ENCODE measurements at regions not wholly inside any gene's neighbourhood (a gene's known extent, or its start where the extent isn't known, plus 50 kb on each side); places are given as distances from the start of the nearest gene placed in this dataset.

DNA sequence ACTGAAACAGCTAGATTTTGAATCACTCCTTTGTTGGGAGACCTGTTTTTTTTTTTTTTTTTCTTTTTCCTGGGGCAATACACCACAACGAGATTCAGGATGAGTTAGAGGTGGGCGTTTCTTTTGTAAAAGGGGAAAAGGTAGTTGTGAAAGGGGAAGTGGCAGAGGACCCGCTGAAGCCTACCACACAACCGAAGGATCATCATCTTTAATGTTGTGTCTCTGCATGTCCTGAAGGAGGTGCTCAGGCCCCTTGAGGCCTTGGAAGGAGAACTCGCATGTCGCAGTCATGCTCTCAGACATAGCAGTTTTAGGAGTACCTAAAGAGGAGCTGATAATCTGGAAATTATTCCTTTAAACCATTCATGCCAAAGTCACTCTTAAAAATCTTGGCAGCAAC, 137.9 kb upstream of the LRIG1 start (continued):
- no peak for TF ChIP-seq ZNF23 (tag by site-specific recombination; IDR thresholded peaks at IDR 0.05; ENCODE audit: borderline replicate concordance)

DNA sequence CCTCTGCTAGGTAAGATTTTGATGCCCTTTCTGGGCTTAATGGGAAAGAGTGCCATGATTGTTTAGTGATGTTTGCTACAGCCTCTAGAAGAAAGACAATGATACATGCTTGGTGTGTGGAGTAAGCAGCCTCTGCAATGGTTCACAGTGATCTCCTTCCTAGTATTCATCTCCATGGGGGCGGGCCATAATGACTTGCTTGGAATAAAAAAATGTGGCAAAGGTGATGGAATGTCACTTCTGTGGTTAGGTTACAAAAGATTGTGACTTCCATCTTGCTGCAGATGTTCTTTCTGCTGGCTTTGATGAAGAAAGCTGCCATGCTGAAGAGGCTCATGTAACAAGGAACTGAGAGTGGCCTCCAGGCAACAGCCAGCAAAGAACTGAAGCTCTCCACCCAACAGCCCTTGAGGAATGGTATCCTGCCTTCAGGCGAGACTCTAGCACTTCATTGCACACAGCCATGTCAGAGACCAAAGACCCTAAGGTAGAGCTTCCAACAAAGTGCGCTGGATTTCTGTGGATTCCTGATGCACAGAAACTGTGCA, 139.1 kb upstream of the LRIG1 start:
- ChIA-PET POLR2A (no interaction called here), CTCF (no interaction called here)
- TF ChIP-seq KLF8 (tag by site-specific recombination; IDR thresholded peaks at IDR 0.05) (no peak), SCRT1 (tag by site-specific recombination; IDR thresholded peaks at IDR 0.05; ENCODE audit: borderline replicate concordance) (no peak), KLF9 (tag by site-specific recombination; IDR thresholded peaks at IDR 0.05; ENCODE audit: low read depth) (no peak), ZNF274 (IDR thresholded peaks at IDR 0.05; ENCODE audit: low read length) (no peak), ZNF274 (tag by site-specific recombination; IDR thresholded peaks at IDR 0.05; ENCODE audit: borderline replicate concordance) (no peak), GLI4 (tag by site-specific recombination; IDR thresholded peaks at IDR 0.05) (no peak), ZNF266 (tag by site-specific recombination; IDR thresholded peaks at IDR 0.05; ENCODE audit: low read depth) (no peak), ZNF121 (tag by site-specific recombination; IDR thresholded peaks at IDR 0.05) (no peak), ZNF155 (tag by site-specific recombination; IDR thresholded peaks at IDR 0.05) (no peak), ZNF423 (tag by site-specific recombination; IDR thresholded peaks at IDR 0.05) (no peak), SCRT2 (tag by site-specific recombination; IDR thresholded peaks at IDR 0.05) (no peak), ZNF529 (tag by site-specific recombination; IDR thresholded peaks at IDR 0.05; ENCODE audit: insufficient replicate concordance) (no peak), ZBTB11 (tag by site-specific recombination; conservative IDR thresholded peaks at IDR 0.05; ENCODE audit: low read depth) (no peak), IKZF3 (tag by site-specific recombination; IDR thresholded peaks at IDR 0.05) (no peak), ZBTB17 (tag by site-specific recombination; IDR thresholded peaks at IDR 0.05) (no peak), ZNF239 (tag by site-specific recombination; IDR thresholded peaks at IDR 0.05) (no peak), MZF1 (tag by site-specific recombination; IDR thresholded peaks at IDR 0.05; ENCODE audit: borderline replicate concordance) (no peak), ZNF585B (tag by site-specific recombination; IDR thresholded peaks at IDR 0.05) (no peak)
- H3K36me3 ChIP-seq (ENCODE audit: control insufficient read depth in 2 of 2, insufficient read depth in 1 of 2, low read length in 2 of 2), result no peaks in the 10 kb centered on the region
- no peaks in the 10 kb centered on the region for H3K9me3 ChIP-seq (ENCODE audit: control insufficient read depth, insufficient read depth, low read depth, low read length)
- peaks cover 3% of the 10 kb centered on the region; the same call in 1 of the 2 replicates for H3K4me1 ChIP-seq (ENCODE audit: control insufficient read depth, insufficient read depth, low read length)
- no peak overlapping the region for H3K4me3 ChIP-seq (ENCODE audit: low read depth, low read length)
- no peak overlapping the region for H3K27ac ChIP-seq (ENCODE audit: extremely low read depth, low read depth, low read length)

DNA sequence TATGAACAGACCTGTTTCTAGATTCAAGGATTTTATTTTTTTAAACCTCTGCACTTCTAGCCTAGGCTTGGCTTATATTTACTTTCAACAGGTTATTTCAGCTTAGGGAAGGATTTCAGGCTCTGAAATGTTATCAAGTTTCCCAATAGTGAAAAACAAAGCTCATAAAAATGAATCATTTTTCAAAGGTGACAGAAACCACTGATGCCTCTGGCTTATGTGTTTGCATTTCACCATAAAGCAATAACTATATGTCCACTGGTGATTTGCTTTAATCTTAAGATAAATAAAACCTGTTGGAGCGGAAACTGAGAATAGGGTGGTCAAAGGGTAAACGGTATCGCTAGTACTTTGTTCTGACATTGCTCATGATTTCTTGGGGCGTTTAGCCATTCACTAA, 141.2 kb upstream of the LRIG1 start:
- ChIA-PET CTCF (no interaction called here), POLR2A (no interaction called here)
- TF ChIP-seq FEZF1 (tag by site-specific recombination; IDR thresholded peaks at IDR 0.05) (peak; percentile 81), ZNF266 (tag by site-specific recombination; IDR thresholded peaks at IDR 0.05; ENCODE audit: low read depth) (no peak), ZSCAN4 (tag by site-specific recombination; IDR thresholded peaks at IDR 0.05) (no peak), ZNF658 (tag by site-specific recombination; IDR thresholded peaks at IDR 0.05) (no peak), ZSCAN5A (tag by site-specific recombination; IDR thresholded peaks at IDR 0.05) (no peak), PRDM6 (tag by site-specific recombination; IDR thresholded peaks at IDR 0.05) (peak; percentile 85), MYNN (tag by site-specific recombination; IDR thresholded peaks at IDR 0.05; ENCODE audit: borderline replicate concordance) (no peak), ZNF629 (tag by site-specific recombination; IDR thresholded peaks at IDR 0.05) (no peak), OSR2 (tag by site-specific recombination; IDR thresholded peaks at IDR 0.05) (peak; percentile 74), TCF7L2 (IDR thresholded peaks at IDR 0.05; ENCODE audit: borderline replicate concordance, low read depth, low read length) (peak; percentile 94), SCRT2 (tag by site-specific recombination; IDR thresholded peaks at IDR 0.05) (peak; percentile 85)

More for the DNA sequence above, 141.2 kb upstream of the LRIG1 start:
- Histone ChIP-seq H3K27ac (ENCODE audit: extremely low read depth, low read depth, low read length) (no peak overlapping the region), H3K4me3 (ENCODE audit: low read depth, low read length) (no peak overlapping the region), H3K36me3 (ENCODE audit: control insufficient read depth in 2 of 2, insufficient read depth in 1 of 2, low read length in 2 of 2) (no peaks in the 10 kb centered on the region), H3K9me3 (ENCODE audit: control insufficient read depth, insufficient read depth, low read depth, low read length) (no peaks in the 10 kb centered on the region), H3K4me1 (ENCODE audit: control insufficient read depth, insufficient read depth, low read length) (peaks cover 3% of the 10 kb centered on the region; the same call in 1 of the 2 replicates)

All from HEK293 (cell line).